SK-N-MC (cell line): ENCODE measurements at regions not wholly inside any gene's neighbourhood (a gene's known extent, or its start where the extent isn't known, plus 50 kb on each side); places are given as distances from the start of the nearest gene placed in this dataset.

Source experiments
- EZH2 ChIP-seq: fragments of 200-600 bp; sonication (generic); IDR thresholded peaks from one replicate; pipeline ENCODE4 v1.6.1; 2017; ENCODE audit warnings: antibody characterized with exemption
- FOXP2 ChIP-seq: optimal IDR thresholded peaks from 2 replicates; pipeline ENCODE3; 2011; ENCODE audit warnings: mild to moderate bottlenecking, moderate library complexity; ENCODE audit not compliant: insufficient read depth; ENCODE audit errors: extremely low read length, control extremely low read depth
- POLR2AphosphoS5 ChIP-seq: IDR thresholded peaks from 2 replicates; pipeline ENCODE4 v1.6.1; 2012; ENCODE audit warnings: mild to moderate bottlenecking, low read depth, low read length, borderline replicate concordance

- no peak for TF ChIP-seq POLR2AphosphoS5
- TF ChIP-seq EZH2: no peak
- TF ChIP-seq FOXP2: no peak
Measured at GRCh38 chr10:70984986-70985722, 96.8 kb upstream of the PCBD1 start.
